ENCODE measurements at regions not wholly inside any gene's neighbourhood (a gene's known extent, or its start where the extent isn't known, plus 50 kb on each side); places are given as distances from the start of the nearest gene placed in this dataset.

DNA sequence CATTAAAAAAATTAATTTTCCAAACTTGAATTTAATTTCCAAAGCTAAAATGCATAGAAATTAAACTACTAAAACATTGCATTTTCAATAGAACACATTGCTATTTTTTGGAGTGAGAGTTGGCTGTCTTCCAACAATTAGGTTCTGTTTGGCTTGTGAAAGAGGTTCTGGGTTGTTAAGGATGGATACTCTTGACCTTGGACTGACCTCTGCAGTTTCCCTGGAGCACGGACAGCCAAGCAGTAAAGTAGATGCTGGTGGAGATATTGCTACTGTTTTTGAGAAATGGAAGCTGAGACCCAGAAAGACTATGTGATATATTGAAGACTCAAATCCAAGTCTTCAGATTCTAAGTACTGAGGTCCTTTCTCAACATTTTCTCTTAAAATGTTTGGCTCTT lies 95.9 kb upstream of the CHD6 start:
- no peaks in the 10 kb centered on the region for H3K4me1 ChIP-seq (ENCODE audit: insufficient read depth, low read length)
- H3K36me3 ChIP-seq (replicated peaks in 1 of 2; ENCODE audit: control insufficient read depth in 1 of 2, insufficient read depth in 2 of 2, low read length in 2 of 2): no peaks in the 10 kb centered on the region
- FAIRE-seq (no peak), ATAC-seq (no peak), DNase-seq (ENCODE audit: low spot score) (no peak)
- in situ Hi-C loops (cut with HindIII; ENCODE audit: extremely low pct_ligation_motif_present, low pct_unique_long_range_greater_than_20kb) (no loop called here), intact Hi-C loops (cut with micrococcal nuclease; ENCODE audit: unreplicated experiment) (no loop called here)
- H3K4me3 ChIP-seq (replicated peaks in 1 of 3; ENCODE audit: insufficient read depth in 1 of 3, low read depth in 2 of 3, low read length in 3 of 3): no peak overlapping the region
- H3K9ac ChIP-seq (ENCODE audit: insufficient read depth, low read depth, low read length): no peak overlapping the region
- 0% methylated on average over 1 of the region's 1 CpG for WGBS (ENCODE audit: low lambda C conversion rate)
- H3K4me2 ChIP-seq (ENCODE audit: low read depth, low read length): no peak overlapping the region
- H3K9me3 ChIP-seq (ENCODE audit: low read length): no peaks in the 10 kb centered on the region
- ChIA-PET CTCF (ENCODE audit: low intra/inter-chr PET ratio, low total read pairs) (no interaction called here), POLR2A (no interaction called here)
- BruUV-seq (replicated peaks): no TSS peak
- no peaks in the 10 kb centered on the region for H3K79me2 ChIP-seq (ENCODE audit: insufficient read depth, low read length)
- H4K20me1 ChIP-seq (ENCODE audit: insufficient read depth, low read length): no peaks in the 10 kb centered on the region
- no peak overlapping the region for H2AFZ ChIP-seq (ENCODE audit: low read length)
- H3K27ac ChIP-seq (ENCODE audit: extremely low read length, insufficient read depth, low read length): no peak overlapping the region
- TF ChIP-seq, protein P1, sequence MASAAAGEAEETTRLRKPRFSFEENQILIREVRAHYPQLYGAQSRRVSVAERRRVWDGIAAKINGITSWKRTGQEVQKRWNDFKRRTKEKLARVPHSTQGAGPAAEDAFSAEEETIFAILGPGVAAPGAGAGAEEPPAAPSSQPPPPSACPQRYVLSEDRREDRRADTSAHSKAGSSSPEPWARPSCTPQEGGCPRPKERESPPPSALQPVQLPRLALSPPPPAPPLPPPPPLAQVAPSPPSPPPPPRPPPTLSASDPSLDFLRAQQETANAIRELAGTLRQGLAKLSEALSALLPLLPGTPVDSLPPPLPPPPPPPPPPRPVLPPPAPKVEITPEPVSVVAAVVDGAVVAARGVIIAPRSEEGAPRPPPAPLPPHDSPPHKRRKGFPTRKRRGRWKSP (CRISPR knock-in tag; IDR thresholded peaks at IDR 0.05): no peak
- TF ChIP-seq SIX4 (CRISPR knock-in tag; IDR thresholded peaks at IDR 0.05) (no peak), ZNF230 (CRISPR knock-in tag; IDR thresholded peaks at IDR 0.05) (no peak), ZNF350 (CRISPR knock-in tag; IDR thresholded peaks at IDR 0.05; ENCODE audit: borderline replicate concordance, low read depth) (no peak), ZNF782 (CRISPR knock-in tag; IDR thresholded peaks at IDR 0.05; ENCODE audit: borderline replicate concordance) (no peak), ZNF720 (CRISPR knock-in tag; IDR thresholded peaks at IDR 0.05) (no peak), ZNF30 (CRISPR knock-in tag; IDR thresholded peaks at IDR 0.05) (no peak), STAG1 (CRISPR knock-in tag; IDR thresholded peaks at IDR 0.05) (no peak)
- TF ChIP-seq, protein P2, sequence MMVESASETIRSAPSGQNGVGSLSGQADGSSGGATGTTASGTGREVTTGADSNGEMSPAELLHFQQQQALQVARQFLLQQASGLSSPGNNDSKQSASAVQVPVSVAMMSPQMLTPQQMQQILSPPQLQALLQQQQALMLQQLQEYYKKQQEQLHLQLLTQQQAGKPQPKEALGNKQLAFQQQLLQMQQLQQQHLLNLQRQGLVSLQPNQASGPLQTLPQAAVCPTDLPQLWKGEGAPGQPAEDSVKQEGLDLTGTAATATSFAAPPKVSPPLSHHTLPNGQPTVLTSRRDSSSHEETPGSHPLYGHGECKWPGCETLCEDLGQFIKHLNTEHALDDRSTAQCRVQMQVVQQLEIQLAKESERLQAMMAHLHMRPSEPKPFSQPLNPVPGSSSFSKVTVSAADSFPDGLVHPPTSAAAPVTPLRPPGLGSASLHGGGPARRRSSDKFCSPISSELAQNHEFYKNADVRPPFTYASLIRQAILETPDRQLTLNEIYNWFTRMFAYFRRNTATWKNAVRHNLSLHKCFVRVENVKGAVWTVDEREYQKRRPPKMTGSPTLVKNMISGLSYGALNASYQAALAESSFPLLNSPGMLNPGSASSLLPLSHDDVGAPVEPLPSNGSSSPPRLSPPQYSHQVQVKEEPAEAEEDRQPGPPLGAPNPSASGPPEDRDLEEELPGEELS (CRISPR knock-in tag; IDR thresholded peaks at IDR 0.05): no peak
- TF ChIP-seq, protein P3, sequence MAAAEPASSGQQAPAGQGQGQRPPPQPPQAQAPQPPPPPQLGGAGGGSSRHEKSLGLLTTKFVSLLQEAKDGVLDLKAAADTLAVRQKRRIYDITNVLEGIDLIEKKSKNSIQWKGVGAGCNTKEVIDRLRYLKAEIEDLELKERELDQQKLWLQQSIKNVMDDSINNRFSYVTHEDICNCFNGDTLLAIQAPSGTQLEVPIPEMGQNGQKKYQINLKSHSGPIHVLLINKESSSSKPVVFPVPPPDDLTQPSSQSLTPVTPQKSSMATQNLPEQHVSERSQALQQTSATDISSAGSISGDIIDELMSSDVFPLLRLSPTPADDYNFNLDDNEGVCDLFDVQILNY (CRISPR knock-in tag; conservative IDR thresholded peaks at IDR 0.05): no peak
- TF ChIP-seq, protein P4, sequence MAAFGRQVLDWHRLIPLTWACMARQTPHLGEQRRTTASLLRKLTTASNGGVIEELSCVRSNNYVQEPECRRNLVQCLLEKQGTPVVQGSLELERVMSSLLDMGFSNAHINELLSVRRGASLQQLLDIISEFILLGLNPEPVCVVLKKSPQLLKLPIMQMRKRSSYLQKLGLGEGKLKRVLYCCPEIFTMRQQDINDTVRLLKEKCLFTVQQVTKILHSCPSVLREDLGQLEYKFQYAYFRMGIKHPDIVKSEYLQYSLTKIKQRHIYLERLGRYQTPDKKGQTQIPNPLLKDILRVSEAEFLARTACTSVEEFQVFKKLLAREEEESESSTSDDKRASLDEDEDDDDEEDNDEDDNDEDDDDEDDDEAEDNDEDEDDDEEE (CRISPR knock-in tag; IDR thresholded peaks at IDR 0.05): no peak
- TF ChIP-seq, protein P5, sequence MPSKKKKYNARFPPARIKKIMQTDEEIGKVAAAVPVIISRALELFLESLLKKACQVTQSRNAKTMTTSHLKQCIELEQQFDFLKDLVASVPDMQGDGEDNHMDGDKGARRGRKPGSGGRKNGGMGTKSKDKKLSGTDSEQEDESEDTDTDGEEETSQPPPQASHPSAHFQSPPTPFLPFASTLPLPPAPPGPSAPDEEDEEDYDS (CRISPR knock-in tag; IDR thresholded peaks at IDR 0.05): no peak
- peaks cover 0 to 12% of the 10 kb centered on the region in 2 experiments; a peak in 1 of 5 replicates for H3K27me3 ChIP-seq (ENCODE audit: control insufficient read depth in 1 of 2, insufficient read depth in 2 of 2, low read length in 2 of 2)
